Activated CD4-positive, alpha-beta memory T cell treated with anti-CD3 and anti-CD28 coated beads, Interleukin-2, amount 10 ng/mL, durations not matched to agents 7 days and 5 days (primary cell): ENCODE measurements at regions not wholly inside any gene's neighbourhood (a gene's known extent, or its start where the extent isn't known, plus 50 kb on each side); places are given as distances from the start of the nearest gene placed in this dataset.
"Not testable (repeated sequence)": the region's sequence is repeated elsewhere in the genome, so short reads cannot be mapped to it uniquely, and the experiment has no call there.

Experiments used
- CTCF ChIA-PET: fragments of 350-600 bp; sonication (Branson Sonifier 250); formaldehyde crosslinking; loops from one replicate; lab custom pipeline; 2021; ENCODE audit warnings: antibody characterized with exemption, inconsistent platforms; lab: Charles Lee
- POLR2A ChIA-PET: fragments of 350-600 bp; sonication (Branson Sonifier 250); formaldehyde crosslinking; loops from one replicate; lab custom pipeline; 2021; ENCODE audit warnings: antibody characterized with exemption; lab: Charles Lee
- DNase-seq: peaks from one replicate; pipeline ENCODE4 v3.0.0-alpha.2; 2020
- H3K27ac Mint-ChIP-seq: one replicate; pipeline ENCODE4 v1.8.0; 2021; ENCODE audit warnings: mild to moderate bottlenecking, mixed read lengths
- H3K27me3 Mint-ChIP-seq: one replicate; pipeline ENCODE4 v1.8.0; 2021; ENCODE audit warnings: mixed read lengths
- H3K36me3 Mint-ChIP-seq: one replicate; pipeline ENCODE4 v1.8.0; 2021; ENCODE audit warnings: low read depth, mixed read lengths
- H3K4me1 Mint-ChIP-seq: one replicate; pipeline ENCODE4 v1.8.0; 2021; ENCODE audit warnings: mixed read lengths
- H3K4me3 Mint-ChIP-seq: one replicate; pipeline ENCODE4 v1.8.0; 2021; ENCODE audit warnings: mild to moderate bottlenecking, mixed read lengths
- H3K9me3 Mint-ChIP-seq: one replicate; pipeline ENCODE4 v1.8.0; 2021; ENCODE audit warnings: mixed read lengths

DNA sequence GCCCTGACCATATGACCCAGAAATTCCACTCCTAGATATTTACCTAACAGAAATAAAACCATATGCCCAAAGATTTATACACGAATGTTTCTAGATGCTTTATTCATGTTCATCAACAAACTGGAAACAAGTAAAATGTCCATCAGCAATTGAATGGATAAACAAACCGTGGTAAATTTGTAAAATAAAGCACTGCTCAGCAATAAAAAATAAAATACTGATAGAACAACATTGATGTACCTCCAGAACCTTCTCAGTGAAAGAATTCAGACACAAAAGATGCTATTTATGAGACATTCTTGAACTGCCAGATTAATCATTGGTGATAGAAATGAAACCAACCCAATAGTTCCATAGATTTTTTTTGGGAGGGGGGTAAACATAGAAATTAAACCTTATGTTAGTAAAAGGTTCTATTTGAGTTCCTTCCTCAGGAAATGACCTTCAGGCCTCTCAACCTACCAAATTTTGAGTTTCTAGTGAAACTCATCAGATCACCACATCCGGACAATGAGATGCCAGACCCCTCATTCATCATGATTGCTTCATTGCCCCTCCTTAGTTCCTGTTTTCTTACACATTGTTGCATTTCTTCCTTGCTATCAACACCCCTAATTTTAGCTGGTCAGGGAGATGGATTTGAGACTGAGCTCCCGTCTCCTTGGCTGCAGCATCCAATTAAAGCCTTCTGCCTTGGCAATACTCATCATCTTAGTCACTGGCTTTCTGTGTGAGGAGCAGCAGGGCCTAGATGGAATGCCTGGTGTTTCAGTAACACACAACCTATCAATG lies 203.5 kb downstream of the LPIN1 start:
- Mint-ChIP-seq H3K4me3 (no peak overlapping the region), H3K9me3 (peaks cover 2% of the 10 kb centered on the region), H3K4me1 (peaks cover 8% of the 10 kb centered on the region)

DNA sequence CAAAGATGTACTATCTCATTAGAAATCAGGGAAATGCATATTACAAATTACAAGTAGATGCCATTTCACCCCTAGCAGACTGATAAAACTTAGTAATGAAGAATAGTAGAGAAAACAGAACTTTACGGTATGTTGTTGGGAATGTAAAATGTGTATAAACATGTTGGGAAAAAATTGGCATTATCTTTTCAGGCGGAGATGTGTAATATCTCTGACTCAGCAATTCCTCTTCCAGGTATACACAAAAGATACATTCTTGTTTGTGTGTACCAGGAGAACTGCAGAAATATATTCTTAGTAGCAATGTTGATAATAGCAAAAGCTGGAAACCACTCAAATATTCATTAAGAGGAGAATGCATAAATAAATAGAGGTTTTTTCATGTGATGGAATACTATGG lies 204.5 kb downstream of the LPIN1 start:
- Mint-ChIP-seq H3K4me3 (no peak overlapping the region), H3K36me3 (no peaks in the 10 kb centered on the region), H3K4me1 (peaks cover under 1% of the 10 kb centered on the region), H3K9me3 (peaks cover 2% of the 10 kb centered on the region), H3K27ac (no peak overlapping the region), H3K27me3 (peaks cover 18% of the 10 kb centered on the region)
- ChIA-PET CTCF (no interaction called here), POLR2A (no interaction called here)
- no peak for DNase-seq

More for the DNA sequence above, 203.5 kb downstream of the LPIN1 start:
- DNase-seq: no peak
- Mint-ChIP-seq H3K27ac (no peak overlapping the region), H3K27me3 (peaks cover 12% of the 10 kb centered on the region), H3K36me3 (no peaks in the 10 kb centered on the region)
- ChIA-PET CTCF (no interaction called here), POLR2A (no interaction called here)

DNA sequence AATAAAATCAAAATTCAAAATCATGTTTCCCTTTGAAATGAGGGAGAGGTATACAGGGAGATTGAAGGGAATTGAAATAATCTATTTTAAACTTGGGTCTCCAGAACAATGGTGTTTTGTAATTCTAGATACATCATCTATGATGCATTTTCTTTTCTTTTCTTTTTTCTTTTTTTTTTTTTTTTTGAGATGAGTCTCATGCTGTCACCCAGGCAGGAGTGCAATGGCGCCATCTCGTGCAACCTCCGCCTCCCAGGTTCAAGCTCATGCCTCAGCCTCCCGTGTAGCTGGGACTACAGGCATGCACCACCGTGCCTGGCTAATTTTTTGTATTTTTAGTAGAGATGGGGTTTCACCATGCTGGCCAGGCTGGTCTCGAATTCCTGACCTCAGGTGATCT lies 205.1 kb downstream of the LPIN1 start:
- H3K9me3 Mint-ChIP-seq, H3K27ac Mint-ChIP-seq, H3K4me1 Mint-ChIP-seq, DNase-seq, H3K36me3 Mint-ChIP-seq, POLR2A ChIA-PET, H3K4me3 Mint-ChIP-seq: not testable (repeated sequence)
- CTCF ChIA-PET: interaction anchor here (0.7 kb wide), 1 partner anchor 1026 kb away, joined by 3 read pairs; no protein-coding TSS in a partner anchor
- peaks cover 18% of the 10 kb centered on the region for H3K27me3 Mint-ChIP-seq

DNA sequence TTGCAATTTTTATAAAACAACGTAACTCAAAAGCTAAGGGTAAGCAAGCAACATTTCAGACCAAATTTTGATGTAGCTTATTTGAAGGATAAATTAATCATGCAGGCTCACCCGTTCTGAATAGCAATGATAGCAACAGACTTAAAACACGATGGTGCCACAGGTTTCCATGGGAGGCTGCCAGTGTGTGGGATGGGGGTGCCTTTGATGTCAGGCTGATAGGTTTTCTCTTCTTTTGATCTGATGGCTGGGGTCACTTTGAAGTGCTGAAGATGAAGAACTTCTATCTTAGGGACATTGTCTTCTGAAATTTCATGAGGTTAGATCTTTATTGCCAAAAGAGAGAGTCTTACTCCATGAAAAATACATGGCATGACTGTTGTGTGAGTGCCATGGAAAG lies 206.8 kb downstream of the LPIN1 start:
- H3K4me1 Mint-ChIP-seq: no peaks in the 10 kb centered on the region
- H3K9me3 Mint-ChIP-seq: no peaks in the 10 kb centered on the region
- no peak for DNase-seq
- no peak overlapping the region for H3K4me3 Mint-ChIP-seq
- no peaks in the 10 kb centered on the region for H3K36me3 Mint-ChIP-seq
- POLR2A ChIA-PET: no interaction called here
- CTCF ChIA-PET: no interaction called here
- H3K27ac Mint-ChIP-seq: no peak overlapping the region
- peaks cover 21% of the 10 kb centered on the region for H3K27me3 Mint-ChIP-seq

DNA sequence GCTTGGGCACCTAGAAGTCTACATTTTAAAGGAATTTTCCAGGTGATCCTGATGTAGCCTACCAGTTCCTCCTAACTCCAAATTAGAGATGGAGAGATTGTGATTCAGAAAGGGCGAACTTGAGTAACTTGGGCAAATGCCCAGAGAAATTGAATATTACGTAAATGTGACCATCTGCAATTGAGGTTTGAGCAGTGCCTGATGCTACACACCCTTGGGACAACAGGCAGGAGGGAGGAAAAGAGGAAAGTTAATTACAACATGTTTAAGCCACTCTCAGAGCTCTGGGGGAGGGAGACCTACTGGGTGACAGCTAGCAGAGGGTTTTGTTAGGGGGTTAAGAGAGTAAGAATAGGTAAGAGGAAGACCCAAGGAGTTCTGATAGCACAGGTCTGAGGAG lies 208.9 kb downstream of the LPIN1 start:
- ChIA-PET CTCF (no interaction called here), POLR2A (no interaction called here)
- no peak for DNase-seq
- Mint-ChIP-seq H3K9me3 (no peaks in the 10 kb centered on the region), H3K27ac (no peak overlapping the region), H3K4me3 (no peak overlapping the region), H3K27me3 (peaks cover 21% of the 10 kb centered on the region), H3K36me3 (no peaks in the 10 kb centered on the region), H3K4me1 (no peaks in the 10 kb centered on the region)

DNA sequence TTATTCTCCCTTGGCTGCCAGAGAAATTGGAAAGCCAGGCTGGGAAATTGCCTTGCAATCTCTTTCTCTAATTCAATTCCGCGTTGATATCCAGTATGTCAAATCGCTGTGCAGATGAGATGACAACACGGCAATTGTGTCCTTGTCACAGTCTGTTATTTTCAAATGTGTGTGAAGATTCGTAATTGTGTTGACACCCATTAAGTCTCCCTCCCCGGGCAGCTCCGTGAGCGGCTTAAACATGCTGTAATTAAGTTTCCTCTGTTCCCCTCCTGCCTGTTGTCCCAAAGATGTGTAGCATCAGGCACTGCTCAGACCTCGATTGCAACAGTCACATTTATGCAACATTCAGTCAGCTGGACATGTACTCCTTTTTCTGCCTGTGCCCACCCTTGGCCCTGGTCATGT lies 209.5 kb downstream of the LPIN1 start:
- Mint-ChIP-seq H3K4me3 (no peak overlapping the region), H3K4me1 (no peaks in the 10 kb centered on the region), H3K9me3 (no peaks in the 10 kb centered on the region), H3K36me3 (no peaks in the 10 kb centered on the region), H3K27me3 (peaks cover 21% of the 10 kb centered on the region), H3K27ac (no peak overlapping the region)
- CTCF ChIA-PET: no interaction called here
- POLR2A ChIA-PET: no interaction called here
- no peak for DNase-seq

DNA sequence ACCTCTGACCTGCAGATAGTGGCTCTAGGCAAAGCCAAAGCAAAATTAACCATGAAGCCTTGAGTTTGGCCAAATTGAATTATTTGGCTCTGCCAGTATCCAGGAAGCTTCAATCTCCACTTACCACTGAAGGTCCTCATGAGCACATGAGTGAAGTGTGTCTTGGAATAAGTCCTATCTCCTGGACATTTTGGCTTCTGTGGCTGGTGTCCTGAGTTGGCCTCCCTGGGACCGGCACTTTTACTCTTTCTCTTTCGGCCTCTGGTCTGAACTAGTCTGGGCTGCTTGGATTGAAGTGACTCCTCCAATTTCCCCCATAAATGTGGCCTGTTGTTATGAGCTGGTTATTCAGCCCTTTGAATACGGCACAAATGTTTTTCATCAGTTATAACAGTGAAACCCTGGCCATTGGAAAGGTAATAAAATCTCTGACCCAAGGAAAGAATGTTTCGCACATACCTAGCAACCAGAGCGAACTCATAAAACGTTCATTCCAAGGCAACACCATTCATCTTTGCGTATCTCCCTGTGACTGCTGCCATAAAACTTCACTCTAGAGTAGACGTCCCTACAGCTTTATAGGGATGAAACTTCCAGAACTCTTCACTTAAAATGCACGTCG lies 216.4 kb downstream of the LPIN1 start:
- Mint-ChIP-seq H3K9me3 (no peaks in the 10 kb centered on the region), H3K36me3 (no peaks in the 10 kb centered on the region), H3K27ac (no peak overlapping the region), H3K27me3 (no peaks in the 10 kb centered on the region), H3K4me1 (no peaks in the 10 kb centered on the region), H3K4me3 (no peak overlapping the region)
- no peak for DNase-seq
- CTCF ChIA-PET: no interaction called here
- POLR2A ChIA-PET: no interaction called here

DNA sequence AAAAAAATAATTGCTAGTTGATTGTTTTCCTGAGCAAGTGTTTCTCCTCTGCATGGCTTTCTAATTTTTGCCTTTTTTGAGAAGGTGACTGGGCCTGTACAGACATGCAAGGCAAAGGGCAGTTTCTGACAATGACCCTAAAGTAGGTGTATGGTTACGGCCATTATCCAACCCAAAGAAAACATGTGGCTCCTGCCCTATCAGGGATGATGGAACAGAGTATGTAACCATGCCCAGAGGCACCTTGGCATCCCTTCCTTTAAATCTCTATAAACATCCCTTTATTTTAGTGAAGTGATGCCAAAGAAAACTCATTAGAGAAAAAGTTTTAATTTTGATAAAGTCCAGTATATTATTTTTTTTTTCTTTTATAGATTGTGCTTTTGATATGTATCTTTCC lies 217.5 kb downstream of the LPIN1 start:
- ChIA-PET CTCF (no interaction called here), POLR2A (no interaction called here)
- H3K4me1 Mint-ChIP-seq: no peaks in the 10 kb centered on the region
- no peak for DNase-seq
- no peak overlapping the region for H3K4me3 Mint-ChIP-seq
- H3K27me3 Mint-ChIP-seq: no peaks in the 10 kb centered on the region
- H3K27ac Mint-ChIP-seq: no peak overlapping the region
- no peaks in the 10 kb centered on the region for H3K9me3 Mint-ChIP-seq
- H3K36me3 Mint-ChIP-seq: no peaks in the 10 kb centered on the region

DNA sequence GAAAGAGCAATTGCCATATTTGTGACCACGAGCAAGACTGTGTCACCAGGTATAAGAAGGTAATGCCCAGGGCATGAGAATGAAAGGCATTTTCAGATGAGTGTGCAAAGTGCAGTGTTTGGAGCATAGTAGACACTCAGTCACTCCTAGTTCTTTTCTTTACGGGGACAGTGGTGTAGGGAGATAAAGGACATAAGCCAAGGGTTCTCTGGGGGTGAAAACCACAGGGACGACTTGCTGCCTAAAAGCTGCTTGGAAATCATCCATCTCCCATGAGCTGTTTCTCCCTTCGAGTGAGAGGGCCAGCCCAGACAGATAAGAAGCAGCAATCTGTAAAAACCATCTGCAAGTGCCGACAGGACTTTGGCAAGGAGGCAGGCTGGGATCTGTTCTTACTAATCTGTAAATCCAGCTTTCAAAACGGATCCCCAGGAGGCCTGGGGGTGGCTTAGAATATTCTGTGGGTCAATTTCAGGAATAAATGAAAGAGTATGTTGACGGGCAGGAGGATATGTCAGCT lies 221.6 kb downstream of the LPIN1 start:
- Mint-ChIP-seq H3K9me3 (no peaks in the 10 kb centered on the region), H3K27me3 (peaks cover 2% of the 10 kb centered on the region), H3K4me3 (no peak overlapping the region), H3K4me1 (no peaks in the 10 kb centered on the region), H3K36me3 (no peaks in the 10 kb centered on the region), H3K27ac (no peak overlapping the region)
- CTCF ChIA-PET: no interaction called here
- POLR2A ChIA-PET: no interaction called here
- no peak for DNase-seq

DNA sequence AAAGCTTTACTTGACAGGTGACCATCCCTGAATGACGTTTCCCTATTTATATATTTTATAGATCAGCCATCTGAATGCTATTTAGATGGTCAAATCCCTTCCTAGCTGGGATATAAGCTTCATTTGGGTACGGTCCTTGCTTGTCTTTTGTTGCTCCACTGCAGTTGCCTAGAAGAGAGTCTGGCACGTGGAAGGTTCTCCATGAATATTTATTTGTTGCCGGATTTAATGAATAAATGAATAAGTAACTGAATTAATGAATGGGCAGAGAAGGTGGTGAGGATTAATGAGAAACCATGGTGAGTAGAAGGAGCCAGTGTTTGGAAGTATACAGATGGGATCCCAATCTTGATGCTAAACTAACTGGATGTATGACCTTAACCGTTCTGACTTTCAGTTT lies 222.1 kb downstream of the LPIN1 start:
- ChIA-PET CTCF (no interaction called here), POLR2A (no interaction called here)
- H3K9me3 Mint-ChIP-seq: peaks cover under 1% of the 10 kb centered on the region
- no peaks in the 10 kb centered on the region for H3K36me3 Mint-ChIP-seq
- H3K4me3 Mint-ChIP-seq: no peak overlapping the region
- peaks cover 2% of the 10 kb centered on the region for H3K27me3 Mint-ChIP-seq
- DNase-seq: no peak
- no peak overlapping the region for H3K27ac Mint-ChIP-seq
- H3K4me1 Mint-ChIP-seq: no peaks in the 10 kb centered on the region

DNA sequence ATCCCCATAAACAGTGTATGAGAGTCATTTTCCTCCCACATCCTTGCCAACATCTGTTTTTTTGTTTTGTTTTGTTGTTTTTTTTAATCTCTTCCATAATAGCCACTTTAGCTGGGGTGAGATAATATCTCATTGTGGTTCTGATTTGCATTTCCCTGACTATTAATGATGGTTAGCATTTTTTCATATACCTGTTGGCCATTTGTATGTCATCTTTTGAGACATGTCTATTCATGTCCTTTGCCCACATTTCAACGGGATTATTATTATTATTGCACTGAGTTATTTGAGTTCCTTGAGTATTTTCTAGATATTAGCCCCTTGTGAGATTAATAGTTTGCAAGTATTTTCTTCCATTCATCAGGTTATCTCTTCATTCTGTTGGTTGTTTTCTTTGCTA lies 223.3 kb downstream of the LPIN1 start:
- no peaks in the 10 kb centered on the region for H3K36me3 Mint-ChIP-seq
- H3K9me3 Mint-ChIP-seq: peaks cover 4% of the 10 kb centered on the region
- H3K27me3 Mint-ChIP-seq: peaks cover 5% of the 10 kb centered on the region
- H3K4me3 Mint-ChIP-seq: no peak overlapping the region
- H3K4me1 Mint-ChIP-seq: no peaks in the 10 kb centered on the region
- ChIA-PET CTCF (no interaction called here), POLR2A (no interaction called here)
- H3K27ac Mint-ChIP-seq: no peak overlapping the region
- DNase-seq: no peak

DNA sequence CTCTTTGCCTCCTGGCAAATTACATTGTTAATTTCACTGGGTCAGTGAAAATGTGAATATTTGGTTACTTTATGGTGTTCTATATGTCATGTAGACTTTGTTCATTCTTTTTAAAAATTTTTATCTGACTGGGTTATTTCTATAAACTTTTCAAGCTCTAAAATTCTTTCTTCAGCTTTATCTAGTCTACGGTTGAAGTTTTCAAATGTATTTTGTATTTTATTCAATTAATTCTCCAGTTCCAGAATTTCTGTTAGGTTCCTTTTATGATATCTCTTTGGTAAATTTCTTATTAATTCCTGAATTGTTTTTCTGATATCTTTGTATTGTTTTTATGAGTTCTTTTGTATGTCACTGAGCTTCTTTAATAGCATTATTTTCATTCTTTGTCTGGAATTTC lies 228.1 kb downstream of the LPIN1 start:
- DNase-seq: no peak
- Mint-ChIP-seq H3K27ac (no peak overlapping the region), H3K36me3 (no peaks in the 10 kb centered on the region), H3K27me3 (peaks cover 10% of the 10 kb centered on the region), H3K4me1 (no peaks in the 10 kb centered on the region), H3K4me3 (no peak overlapping the region), H3K9me3 (peaks cover 12% of the 10 kb centered on the region)
- CTCF ChIA-PET: no interaction called here
- POLR2A ChIA-PET: no interaction called here

DNA sequence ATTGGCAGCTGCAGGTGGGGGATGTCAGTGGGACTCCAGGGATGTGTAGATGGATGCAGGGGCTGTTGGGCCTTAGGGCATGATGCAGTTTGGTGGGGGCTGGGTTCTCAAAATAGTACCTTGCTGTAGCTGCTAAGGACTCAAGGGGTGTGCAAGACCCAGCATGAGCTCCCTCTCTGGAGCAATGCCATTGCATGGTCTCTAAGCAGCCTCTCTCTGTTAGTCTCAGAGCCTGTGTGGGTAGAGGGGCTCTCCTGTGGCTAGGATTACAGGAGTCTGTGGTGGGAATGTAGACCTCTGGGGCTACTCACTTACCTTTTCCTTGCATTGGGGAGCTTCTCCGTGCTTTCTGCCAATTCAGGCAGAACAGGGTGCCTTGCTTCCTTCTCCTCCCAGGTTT lies 228.9 kb downstream of the LPIN1 start:
- H3K4me1 Mint-ChIP-seq: no peaks in the 10 kb centered on the region
- H3K27ac Mint-ChIP-seq: no peak overlapping the region
- no peak for DNase-seq
- POLR2A ChIA-PET: no interaction called here
- CTCF ChIA-PET: no interaction called here
- H3K27me3 Mint-ChIP-seq: peaks cover 10% of the 10 kb centered on the region
- H3K4me3 Mint-ChIP-seq: no peak overlapping the region
- peaks cover 14% of the 10 kb centered on the region for H3K9me3 Mint-ChIP-seq
- H3K36me3 Mint-ChIP-seq: no peaks in the 10 kb centered on the region

DNA sequence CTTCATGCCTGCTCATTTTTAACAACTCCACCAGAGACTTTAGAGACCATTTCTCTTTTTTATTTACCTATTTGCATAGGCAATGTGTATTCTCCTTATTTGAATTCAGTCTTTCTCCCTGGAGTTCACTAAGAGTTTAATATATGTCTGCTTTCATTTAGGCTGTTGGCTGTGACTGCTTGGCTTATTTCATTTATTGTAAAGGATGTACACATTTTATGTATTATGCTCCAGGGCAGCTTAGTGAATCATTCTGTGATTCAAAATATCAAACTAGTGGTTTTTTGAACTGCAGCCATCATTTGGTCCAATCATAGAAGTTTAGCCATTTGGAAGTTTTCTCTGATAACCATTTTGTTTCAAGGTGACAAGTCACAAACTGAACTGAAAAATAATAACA lies 229.6 kb downstream of the LPIN1 start:
- H3K9me3 Mint-ChIP-seq: peaks cover 14% of the 10 kb centered on the region
- ChIA-PET POLR2A (no interaction called here), CTCF (no interaction called here)
- H3K36me3 Mint-ChIP-seq: no peaks in the 10 kb centered on the region
- H3K27ac Mint-ChIP-seq: no peak overlapping the region
- H3K27me3 Mint-ChIP-seq: peaks cover 10% of the 10 kb centered on the region
- no peaks in the 10 kb centered on the region for H3K4me1 Mint-ChIP-seq
- no peak for DNase-seq
- H3K4me3 Mint-ChIP-seq: no peak overlapping the region
